Osteoblast (primary cell): ENCODE measurements at regions not wholly inside any gene's neighbourhood (a gene's known extent, or its start where the extent isn't known, plus 50 kb on each side); places are given as distances from the start of the nearest gene placed in this dataset. TPM values are rescaled to one million over a fixed set of nuclear protein-coding genes. Genes with fewer than 3 reads are reported as not detected.

Experiments used
- DNase-seq: peaks from one replicate; pipeline ENCODE4 v3.0.0; 2011; ENCODE audit warnings: low spot score, mixed read lengths; ENCODE audit not compliant: insufficient read length; ENCODE audit errors: missing footprints
- H2AFZ ChIP-seq: 2 replicates; pipeline ENCODE4 v1.6.0; 2011; ENCODE audit warnings: mild to moderate bottlenecking, low read length
- H3K27ac ChIP-seq: 2 replicates; pipeline ENCODE4 v1.5.1; 2011; ENCODE audit warnings: mild to moderate bottlenecking, low read depth, low read length, moderate library complexity
- H3K27me3 ChIP-seq: 2 replicates; pipeline ENCODE4 v1.6.0; 2012; ENCODE audit warnings: mild to moderate bottlenecking, control low read depth, inconsistent platforms, low read length, moderate library complexity; ENCODE audit not compliant: insufficient read depth
- H3K36me3 ChIP-seq: 2 replicates; pipeline ENCODE4 v1.5.1; 2011; ENCODE audit warnings: mild to moderate bottlenecking, low read length, control low read depth, moderate library complexity; ENCODE audit not compliant: insufficient read depth
- H3K4me1 ChIP-seq: 2 replicates; pipeline ENCODE4 v1.5.1; 2011; ENCODE audit warnings: mild to moderate bottlenecking, low read length, control low read depth, moderate library complexity; ENCODE audit not compliant: insufficient read depth
- H3K4me2 ChIP-seq: 2 replicates; pipeline ENCODE4 v1.6.0; 2011; ENCODE audit warnings: mild to moderate bottlenecking, low read length; ENCODE audit not compliant: insufficient read depth
- H3K4me3 ChIP-seq: fragments of 200-600 bp; sonication (generic); 3 replicates; pipeline ENCODE4 v1.5.1; 2012; ENCODE audit warnings: mild to moderate bottlenecking, low read length, inconsistent platforms; ENCODE audit not compliant: insufficient read depth
- H3K79me2 ChIP-seq: 2 replicates; pipeline ENCODE4 v1.6.0; 2012; ENCODE audit warnings: mild to moderate bottlenecking, low read length, control low read depth, inconsistent platforms; ENCODE audit not compliant: insufficient read depth
- H3K9me3 ChIP-seq: 2 replicates; pipeline ENCODE4 v1.5.1; 2011; ENCODE audit warnings: low read depth, low read length, control low read depth
- H4K20me1 ChIP-seq: 2 replicates; pipeline ENCODE4 v1.6.0; 2012; ENCODE audit warnings: mild to moderate bottlenecking, low read length, control low read depth; ENCODE audit not compliant: insufficient read depth
- CTCF ChIP-seq: IDR thresholded peaks from 2 replicates; pipeline ENCODE4 v1.5.1; 2011; ENCODE audit warnings: mild to moderate bottlenecking, low read depth, low read length, moderate library complexity; ENCODE audit errors: extremely low read depth
- small RNA-seq: library from RNA; depleted of rRNA; stranded (forward); fragments of <200 nt; gene quantifications from one replicate; pipeline ENCODE3, GENCODE V24; 2012

DNA sequence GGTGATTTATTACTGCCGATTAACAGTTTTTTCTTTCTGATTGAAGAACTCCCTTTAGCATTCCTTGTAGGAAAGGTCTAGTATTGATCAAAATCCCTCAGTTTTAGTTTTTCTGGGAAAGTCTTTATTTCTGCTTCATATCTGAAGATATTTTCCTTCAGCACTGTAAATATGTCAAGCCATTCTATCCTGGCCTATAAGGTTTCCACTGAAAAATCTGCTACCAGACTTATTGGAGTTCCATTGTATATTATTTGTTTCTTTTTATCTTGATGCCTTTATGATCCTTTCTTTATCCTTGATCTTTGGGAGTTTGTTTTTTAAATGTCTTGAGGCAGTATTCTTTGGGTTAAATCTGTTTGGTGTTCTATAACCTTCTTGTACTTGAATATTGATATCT, 55.0 kb upstream of the TMTC1 start:
- no peak for TF ChIP-seq CTCF
- Histone ChIP-seq H2AFZ (no peak overlapping the region), H3K27ac (no peak overlapping the region), H3K4me1 (no peaks in the 10 kb centered on the region), H3K79me2 (no peaks in the 10 kb centered on the region), H3K36me3 (no peaks in the 10 kb centered on the region), H3K27me3 (no peaks in the 10 kb centered on the region), H3K4me2 (no peak overlapping the region), H3K4me3 (no peak overlapping the region), H4K20me1 (no peaks in the 10 kb centered on the region), H3K9me3 (no peaks in the 10 kb centered on the region)
- DNase-seq, result no peak

Small RNA genes in the stretch of these regions (small RNA-seq; reads per million reads assigned to genes)
- gene AC023511.2 (not detected), gene RNA5SP356 (not detected)
